ENCODE measurements at regions not wholly inside any gene's neighbourhood (a gene's known extent, or its start where the extent isn't known, plus 50 kb on each side); places are given as distances from the start of the nearest gene placed in this dataset.

- Histone ChIP-seq H3K4me3 (ENCODE audit: low read depth, low read length) (no peak overlapping the region), H3K9me3 (ENCODE audit: severe bottlenecking) (no peaks in the 10 kb centered on the region), H3K27me3 (ENCODE audit: insufficient read depth, low read depth, severe bottlenecking) (no peaks in the 10 kb centered on the region), H3K27ac (no peak overlapping the region), H3K36me3 (no peaks in the 10 kb centered on the region)
- no peak for TF ChIP-seq CTCF (IDR thresholded peaks at IDR 0.05; ENCODE audit: low read depth, low read length)
- no peak for DNase-seq
Measured at GRCh38 chr20:53846640-53847039, 223.8 kb downstream of the BCAS1 start.

- no peaks in the 10 kb centered on the region for H3K27me3 ChIP-seq (ENCODE audit: insufficient read depth, low read depth, severe bottlenecking)
- H3K27ac ChIP-seq = no peak overlapping the region
- no peaks in the 10 kb centered on the region for H3K9me3 ChIP-seq (ENCODE audit: severe bottlenecking)
- TF ChIP-seq CTCF (IDR thresholded peaks at IDR 0.05; ENCODE audit: low read depth, low read length) = no peak
- H3K36me3 ChIP-seq = no peaks in the 10 kb centered on the region
- DNase-seq = no peak
- H3K4me3 ChIP-seq (ENCODE audit: low read depth, low read length) = no peak overlapping the region
Measured at GRCh38 chr20:53845980-53846379, 224.4 kb downstream of the BCAS1 start.

- no peak for DNase-seq
- Histone ChIP-seq H3K27me3 (ENCODE audit: insufficient read depth, low read depth, severe bottlenecking) (no peaks in the 10 kb centered on the region), H3K27ac (no peak overlapping the region), H3K36me3 (no peaks in the 10 kb centered on the region), H3K9me3 (ENCODE audit: severe bottlenecking) (no peaks in the 10 kb centered on the region), H3K4me3 (ENCODE audit: low read depth, low read length) (no peak overlapping the region)
- TF ChIP-seq CTCF (IDR thresholded peaks at IDR 0.05; ENCODE audit: low read depth, low read length) = no peak
Measured at GRCh38 chr20:53844259-53844658, 226.1 kb downstream of the BCAS1 start.

- no peaks in the 10 kb centered on the region for H3K36me3 ChIP-seq
- TF ChIP-seq CTCF (IDR thresholded peaks at IDR 0.05; ENCODE audit: low read depth, low read length) = no peak
- no peak overlapping the region for H3K27ac ChIP-seq
- H3K4me3 ChIP-seq (ENCODE audit: low read depth, low read length) = no peak overlapping the region
- H3K9me3 ChIP-seq (ENCODE audit: severe bottlenecking) = no peaks in the 10 kb centered on the region
- H3K27me3 ChIP-seq (ENCODE audit: insufficient read depth, low read depth, severe bottlenecking) = no peaks in the 10 kb centered on the region
- no peak for DNase-seq
Measured at GRCh38 chr20:53843645-53844044, 226.7 kb downstream of the BCAS1 start.

- no peaks in the 10 kb centered on the region for H3K9me3 ChIP-seq (ENCODE audit: severe bottlenecking)
- no peaks in the 10 kb centered on the region for H3K36me3 ChIP-seq
- no peak for TF ChIP-seq CTCF (IDR thresholded peaks at IDR 0.05; ENCODE audit: low read depth, low read length)
- H3K4me3 ChIP-seq (ENCODE audit: low read depth, low read length) = no peak overlapping the region
- no peak overlapping the region for H3K27ac ChIP-seq
- no peaks in the 10 kb centered on the region for H3K27me3 ChIP-seq (ENCODE audit: insufficient read depth, low read depth, severe bottlenecking)
- no peak for DNase-seq
Measured at GRCh38 chr20:53842301-53843099, 227.9 kb downstream of the BCAS1 start.

GRCh38 chr20:53841741-53842140 is 228.7 kb downstream of the BCAS1 start:
- Histone ChIP-seq H3K27ac (no peak overlapping the region), H3K27me3 (ENCODE audit: insufficient read depth, low read depth, severe bottlenecking) (no peaks in the 10 kb centered on the region), H3K4me3 (ENCODE audit: low read depth, low read length) (no peak overlapping the region), H3K9me3 (ENCODE audit: severe bottlenecking) (no peaks in the 10 kb centered on the region), H3K36me3 (no peaks in the 10 kb centered on the region)
- no peak for DNase-seq
- no peak for TF ChIP-seq CTCF (IDR thresholded peaks at IDR 0.05; ENCODE audit: low read depth, low read length)
